NT2/D1 (cell line): ENCODE measurements at regions not wholly inside any gene's neighbourhood (a gene's known extent, or its start where the extent isn't known, plus 50 kb on each side); places are given as distances from the start of the nearest gene placed in this dataset.

Source experiments
- DNase-seq: peaks from one replicate; pipeline ENCODE4 v3.0.0-alpha.2; 2011; ENCODE audit warnings: low read depth, low spot score
- H3K27me3 ChIP-seq: 2 replicates; pipeline ENCODE4 v1.6.0; 2011; ENCODE audit warnings: mild to moderate bottlenecking; ENCODE audit not compliant: insufficient read length, insufficient read depth
- H3K36me3 ChIP-seq: 2 replicates; pipeline ENCODE4 v1.6.1; 2011; ENCODE audit warnings: mild to moderate bottlenecking, low read length, mixed read lengths; ENCODE audit not compliant: insufficient read depth, insufficient read length
- H3K4me1 ChIP-seq: 2 replicates; pipeline ENCODE4 v1.5.1; 2011; ENCODE audit not compliant: insufficient read depth, insufficient read length
- H3K4me3 ChIP-seq: 2 replicates; pipeline ENCODE4 v1.5.1; 2011; ENCODE audit warnings: low read depth; ENCODE audit not compliant: insufficient read length
- H3K9ac ChIP-seq: 2 replicates; pipeline ENCODE4 v1.6.0; 2011; ENCODE audit warnings: low read depth; ENCODE audit not compliant: insufficient read length
- H3K9me3 ChIP-seq: 2 replicates; pipeline ENCODE4 v1.5.1; 2011; ENCODE audit warnings: mild to moderate bottlenecking, low read length; ENCODE audit not compliant: insufficient read depth
- SUZ12 ChIP-seq: IDR thresholded peaks from 2 replicates; pipeline ENCODE4 v1.6.1; 2011; ENCODE audit not compliant: insufficient read length, insufficient read depth; ENCODE audit errors: extremely low read depth
- YY1 ChIP-seq: IDR thresholded peaks from 2 replicates; pipeline ENCODE4 v1.6.1; 2011; ENCODE audit not compliant: insufficient read length, insufficient read depth
- ZNF274 ChIP-seq: IDR thresholded peaks from 2 replicates; pipeline ENCODE4 v1.6.1; 2011; ENCODE audit warnings: mild to moderate bottlenecking, low read depth, low read length

DNA sequence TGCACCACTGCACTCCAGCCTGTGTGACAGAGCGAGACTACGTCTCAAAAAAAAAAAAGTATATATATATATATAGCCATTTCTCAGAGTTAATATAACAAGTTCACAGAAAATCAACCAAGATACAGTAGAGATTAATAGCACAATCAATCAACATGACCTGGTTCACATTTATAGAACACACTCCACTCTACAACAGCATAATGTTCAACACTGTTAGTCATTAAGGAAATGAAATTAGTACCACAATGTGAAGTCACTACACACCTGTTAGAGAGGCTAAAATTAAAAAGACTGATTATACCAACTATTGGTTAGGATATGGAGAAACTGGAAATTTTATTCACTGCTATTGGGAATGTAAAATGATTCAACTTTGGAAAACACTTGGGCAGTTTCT lies 387.7 kb downstream of the QKI start:
- TF ChIP-seq YY1 (no peak), SUZ12 (no peak), ZNF274 (no peak)
- DNase-seq = no peak

DNA sequence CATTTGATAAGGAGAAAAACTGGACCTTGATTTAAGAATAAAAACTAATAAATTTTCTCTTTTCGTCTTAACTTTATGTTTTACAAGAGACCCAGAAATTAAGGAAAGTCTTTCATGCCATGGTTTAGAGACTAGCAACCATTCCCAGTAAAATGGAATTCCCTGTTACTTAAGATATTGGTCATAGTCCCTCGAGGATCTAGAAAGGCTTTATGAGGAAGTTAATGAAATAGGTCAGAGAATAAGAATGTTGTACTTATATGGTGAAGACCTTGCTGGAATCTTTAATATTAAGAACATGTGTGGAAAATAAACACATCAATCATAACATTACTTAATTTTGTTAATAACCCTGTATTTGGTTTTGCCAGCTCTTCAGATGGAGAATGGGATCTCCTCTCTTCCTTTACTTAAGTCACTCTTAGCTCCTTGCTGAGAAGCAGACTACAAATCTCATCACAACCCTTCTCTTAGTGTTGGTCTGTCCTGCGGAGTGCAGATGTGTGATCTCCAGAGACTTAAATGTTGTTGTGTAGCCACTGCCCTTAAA lies 382.9 kb downstream of the QKI start:
- Histone ChIP-seq H3K4me1 (no peaks in the 10 kb centered on the region), H3K27me3 (no peaks in the 10 kb centered on the region), H3K36me3 (no peaks in the 10 kb centered on the region), H3K9ac (no peak overlapping the region), H3K9me3 (no peaks in the 10 kb centered on the region), H3K4me3 (no peak overlapping the region)
- TF ChIP-seq SUZ12 (no peak), ZNF274 (no peak), YY1 (no peak)
- no peak for DNase-seq

More for the DNA sequence above, 387.7 kb downstream of the QKI start:
- no peaks in the 10 kb centered on the region for H3K4me1 ChIP-seq
- no peaks in the 10 kb centered on the region for H3K9me3 ChIP-seq
- no peak overlapping the region for H3K4me3 ChIP-seq
- no peaks in the 10 kb centered on the region for H3K27me3 ChIP-seq
- no peak overlapping the region for H3K9ac ChIP-seq
- H3K36me3 ChIP-seq = no peaks in the 10 kb centered on the region

DNA sequence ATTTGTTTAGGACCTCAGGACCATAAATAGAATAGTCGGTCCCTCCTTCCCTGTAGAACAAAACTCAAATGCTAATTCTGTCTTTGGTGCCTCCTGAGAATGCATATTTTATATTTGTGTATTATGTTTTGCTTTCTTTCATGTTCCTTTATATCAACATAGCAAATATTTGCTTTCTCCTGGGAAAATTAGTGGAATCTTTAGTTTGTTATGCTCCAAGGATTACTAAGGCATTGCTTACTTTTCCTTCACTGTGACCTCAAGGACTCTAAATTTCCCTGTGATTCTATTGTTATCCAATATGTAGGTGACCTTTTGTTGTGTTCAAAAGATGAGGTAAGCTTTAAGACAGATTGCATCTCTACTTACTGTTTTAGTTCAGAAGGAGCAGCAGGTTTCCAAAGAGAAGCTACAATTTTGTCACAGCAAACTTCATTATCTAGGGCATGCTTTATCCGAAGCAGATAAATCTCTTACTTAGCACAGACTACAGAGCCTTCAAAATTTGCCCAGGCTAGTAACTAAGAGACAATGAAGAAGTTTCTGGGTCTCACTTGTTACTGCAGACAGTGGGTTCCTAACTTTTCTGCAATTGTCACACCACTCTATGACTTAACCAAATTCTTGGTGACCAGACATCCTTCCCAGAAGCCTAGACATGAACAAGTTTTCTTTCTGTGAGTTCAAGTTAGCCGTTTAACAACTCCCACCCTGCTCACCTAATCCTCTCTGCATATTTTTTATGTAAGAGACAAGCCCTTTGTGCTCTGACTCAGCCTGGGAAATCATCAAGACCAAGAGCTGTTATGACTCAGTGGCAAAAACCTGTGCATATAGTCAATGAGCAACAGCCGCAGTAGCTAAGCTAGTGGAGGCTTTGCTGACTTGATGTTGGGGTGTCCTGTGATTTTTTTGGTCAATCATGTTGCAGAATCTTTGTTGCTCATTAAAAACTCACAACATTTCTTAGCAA lies 378.8 kb downstream of the QKI start:
- no peak overlapping the region for H3K9ac ChIP-seq
- no peaks in the 10 kb centered on the region for H3K36me3 ChIP-seq
- H3K4me3 ChIP-seq = no peak overlapping the region
- DNase-seq = no peak
- H3K9me3 ChIP-seq = no peaks in the 10 kb centered on the region
- TF ChIP-seq ZNF274 = no peak
- TF ChIP-seq YY1 = no peak
- H3K4me1 ChIP-seq = no peaks in the 10 kb centered on the region
- no peaks in the 10 kb centered on the region for H3K27me3 ChIP-seq

DNA sequence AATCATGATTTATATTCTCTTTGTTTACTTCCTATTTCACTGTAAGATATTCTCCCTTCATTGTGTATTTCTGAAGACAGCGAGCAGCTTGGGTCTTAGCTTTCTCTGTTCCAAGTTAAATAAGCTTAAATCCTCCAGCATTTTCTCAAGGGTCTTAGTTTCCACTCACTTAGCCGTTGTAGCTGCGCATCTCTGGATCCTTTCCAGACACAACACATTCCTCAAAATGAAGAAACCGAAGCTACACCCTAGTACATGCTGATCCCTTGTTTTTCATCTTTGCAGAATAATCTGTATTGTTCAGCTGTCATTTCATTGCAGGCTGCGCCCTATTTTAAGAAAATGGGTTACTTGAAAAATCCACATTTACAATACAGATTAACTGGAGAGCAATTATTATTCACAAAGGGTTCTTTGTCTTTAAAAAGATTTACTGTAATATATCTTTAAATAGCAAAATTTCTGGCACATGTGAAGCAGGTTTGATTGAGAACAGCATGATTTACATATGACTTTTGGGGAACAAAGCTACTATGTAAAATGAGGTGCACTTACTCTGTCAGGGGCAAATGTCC lies 375.8 kb downstream of the QKI start:
- no peak for TF ChIP-seq YY1
- no peak for TF ChIP-seq SUZ12
- TF ChIP-seq ZNF274 = no peak
- Histone ChIP-seq H3K4me3 (no peak overlapping the region), H3K27me3 (no peaks in the 10 kb centered on the region), H3K4me1 (no peaks in the 10 kb centered on the region), H3K9me3 (no peaks in the 10 kb centered on the region), H3K36me3 (no peaks in the 10 kb centered on the region), H3K9ac (no peak overlapping the region)
- no peak for DNase-seq

DNA sequence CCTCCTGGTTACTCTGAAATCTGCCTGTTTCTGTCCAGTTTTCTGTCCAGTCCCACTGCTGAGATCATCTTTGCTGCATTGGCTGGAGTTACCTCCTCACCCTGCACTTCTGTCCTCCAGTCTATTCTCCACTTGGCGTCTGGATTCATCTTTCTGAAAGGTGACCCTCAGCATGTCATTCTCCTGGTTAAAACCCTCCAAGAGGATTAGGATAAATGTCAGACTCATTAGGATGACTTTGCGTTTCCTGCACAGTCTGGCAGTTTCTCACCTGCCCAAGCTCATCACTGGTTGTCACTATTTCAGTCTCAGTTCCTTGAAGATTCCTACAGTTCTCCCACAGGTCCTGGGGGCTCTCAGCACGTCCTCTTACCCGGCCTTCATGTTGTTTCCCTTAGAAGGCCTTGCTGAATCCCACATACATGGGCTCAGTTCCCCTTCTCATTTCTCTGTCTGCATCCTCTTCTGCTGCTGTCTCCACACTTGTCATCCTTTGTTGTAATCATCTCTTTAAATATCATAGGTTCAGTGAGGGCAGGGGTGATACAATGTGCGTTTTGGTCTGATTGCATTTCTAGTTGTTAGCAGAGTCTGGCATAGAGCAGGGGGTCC lies 374.8 kb downstream of the QKI start:
- TF ChIP-seq SUZ12 = no peak
- no peak for TF ChIP-seq ZNF274
- TF ChIP-seq YY1 = no peak
- no peak for DNase-seq
- H3K4me3 ChIP-seq = no peak overlapping the region
- H3K4me1 ChIP-seq = no peaks in the 10 kb centered on the region
- H3K9me3 ChIP-seq = no peaks in the 10 kb centered on the region
- H3K9ac ChIP-seq = no peak overlapping the region
- H3K36me3 ChIP-seq = no peaks in the 10 kb centered on the region
- H3K27me3 ChIP-seq = no peaks in the 10 kb centered on the region

DNA sequence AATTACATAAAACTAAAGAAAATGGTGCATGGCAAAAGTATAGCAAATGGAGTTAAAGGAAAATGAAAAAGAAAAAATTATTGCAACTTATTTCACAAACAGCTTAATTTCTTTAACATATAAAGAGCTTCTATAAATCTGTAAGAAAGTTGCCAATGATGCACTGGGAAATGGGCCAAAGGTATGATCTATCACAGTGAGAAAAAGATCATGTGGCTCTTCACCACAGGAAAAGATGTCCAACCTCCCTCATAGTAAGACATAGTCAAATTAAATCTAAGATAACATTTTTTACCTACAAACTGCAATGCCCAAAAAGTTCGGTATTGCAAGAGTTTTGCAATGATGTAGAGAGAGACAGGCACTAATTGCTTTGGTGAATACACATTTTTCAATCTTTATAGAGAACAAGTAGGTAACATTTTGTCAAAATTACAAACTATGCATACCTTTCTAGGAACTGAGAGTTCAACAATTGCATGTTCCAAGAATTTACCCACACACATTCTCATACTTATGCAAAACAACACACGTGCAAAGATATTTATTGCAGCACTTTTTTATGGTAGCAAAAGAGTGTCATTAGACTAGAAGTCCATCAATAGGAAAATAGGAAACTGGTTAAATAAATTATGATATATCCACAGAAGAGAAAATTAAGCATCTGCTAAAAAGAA lies 372.6 kb downstream of the QKI start:
- no peaks in the 10 kb centered on the region for H3K4me1 ChIP-seq
- no peak for DNase-seq
- no peaks in the 10 kb centered on the region for H3K27me3 ChIP-seq
- H3K36me3 ChIP-seq = no peaks in the 10 kb centered on the region
- H3K4me3 ChIP-seq = no peak overlapping the region
- H3K9me3 ChIP-seq = no peaks in the 10 kb centered on the region
- TF ChIP-seq ZNF274 = no peak
- no peak for TF ChIP-seq YY1
- TF ChIP-seq SUZ12 = no peak
- no peak overlapping the region for H3K9ac ChIP-seq
